ENCODE measurements at regions not wholly inside any gene's neighbourhood (a gene's known extent, or its start where the extent isn't known, plus 50 kb on each side); places are given as distances from the start of the nearest gene placed in this dataset.

GRCh38 chr11:81853791-81854190, 879.9 kb downstream of the FAM181B start:
- TF ChIP-seq MAX (IDR thresholded peaks at IDR 0.05), result no peak
- no peak for TF ChIP-seq EP300 (IDR thresholded peaks at IDR 0.05; ENCODE audit: borderline replicate concordance)
- TF ChIP-seq YY1 (IDR thresholded peaks at IDR 0.05; ENCODE audit: low read depth), result no peak
- no peak for TF ChIP-seq NFIC (IDR thresholded peaks at IDR 0.05)
- TF ChIP-seq RAD21 (IDR thresholded peaks at IDR 0.05; ENCODE audit: low read depth), result no peak
- TF ChIP-seq TEAD4 (IDR thresholded peaks at IDR 0.05), result no peak
- TF ChIP-seq REST (IDR thresholded peaks at IDR 0.05; ENCODE audit: low read depth), result no peak
- no peak for TF ChIP-seq USF1 (IDR thresholded peaks at IDR 0.05)
- TF ChIP-seq FOXM1 (IDR thresholded peaks at IDR 0.05; ENCODE audit: borderline replicate concordance, low read depth), result no peak
- no peak for TF ChIP-seq TCF12 (IDR thresholded peaks at IDR 0.05; ENCODE audit: low read depth)
- TF ChIP-seq ZBTB7A (IDR thresholded peaks at IDR 0.05; ENCODE audit: low read depth), result no peak
- TF ChIP-seq EGR1 (IDR thresholded peaks at IDR 0.05), result no peak
- TF ChIP-seq CREB1 (IDR thresholded peaks at IDR 0.05; ENCODE audit: low read depth), result no peak

Measured in Ishikawa (cell line).